GM12874 (cell line): ENCODE measurements at regions not wholly inside any gene's neighbourhood (a gene's known extent, or its start where the extent isn't known, plus 50 kb on each side); places are given as distances from the start of the nearest gene placed in this dataset.

ENCODE experiments used
- TF ChIP-seq, protein P1 (sequence below): IDR thresholded peaks from 2 replicates; pipeline ENCODE4 v1.5.1; 2011; ENCODE audit warnings: low read depth, mild to moderate bottlenecking, control low read depth, low read length, moderate library complexity; ENCODE audit not compliant: insufficient read depth

- TF ChIP-seq, protein P1, sequence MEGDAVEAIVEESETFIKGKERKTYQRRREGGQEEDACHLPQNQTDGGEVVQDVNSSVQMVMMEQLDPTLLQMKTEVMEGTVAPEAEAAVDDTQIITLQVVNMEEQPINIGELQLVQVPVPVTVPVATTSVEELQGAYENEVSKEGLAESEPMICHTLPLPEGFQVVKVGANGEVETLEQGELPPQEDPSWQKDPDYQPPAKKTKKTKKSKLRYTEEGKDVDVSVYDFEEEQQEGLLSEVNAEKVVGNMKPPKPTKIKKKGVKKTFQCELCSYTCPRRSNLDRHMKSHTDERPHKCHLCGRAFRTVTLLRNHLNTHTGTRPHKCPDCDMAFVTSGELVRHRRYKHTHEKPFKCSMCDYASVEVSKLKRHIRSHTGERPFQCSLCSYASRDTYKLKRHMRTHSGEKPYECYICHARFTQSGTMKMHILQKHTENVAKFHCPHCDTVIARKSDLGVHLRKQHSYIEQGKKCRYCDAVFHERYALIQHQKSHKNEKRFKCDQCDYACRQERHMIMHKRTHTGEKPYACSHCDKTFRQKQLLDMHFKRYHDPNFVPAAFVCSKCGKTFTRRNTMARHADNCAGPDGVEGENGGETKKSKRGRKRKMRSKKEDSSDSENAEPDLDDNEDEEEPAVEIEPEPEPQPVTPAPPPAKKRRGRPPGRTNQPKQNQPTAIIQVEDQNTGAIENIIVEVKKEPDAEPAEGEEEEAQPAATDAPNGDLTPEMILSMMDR, result no peak
These were observed 710.8 kb downstream of the PLOD2 start for GRCh38 chr3:145450018-145450682.

DNA sequence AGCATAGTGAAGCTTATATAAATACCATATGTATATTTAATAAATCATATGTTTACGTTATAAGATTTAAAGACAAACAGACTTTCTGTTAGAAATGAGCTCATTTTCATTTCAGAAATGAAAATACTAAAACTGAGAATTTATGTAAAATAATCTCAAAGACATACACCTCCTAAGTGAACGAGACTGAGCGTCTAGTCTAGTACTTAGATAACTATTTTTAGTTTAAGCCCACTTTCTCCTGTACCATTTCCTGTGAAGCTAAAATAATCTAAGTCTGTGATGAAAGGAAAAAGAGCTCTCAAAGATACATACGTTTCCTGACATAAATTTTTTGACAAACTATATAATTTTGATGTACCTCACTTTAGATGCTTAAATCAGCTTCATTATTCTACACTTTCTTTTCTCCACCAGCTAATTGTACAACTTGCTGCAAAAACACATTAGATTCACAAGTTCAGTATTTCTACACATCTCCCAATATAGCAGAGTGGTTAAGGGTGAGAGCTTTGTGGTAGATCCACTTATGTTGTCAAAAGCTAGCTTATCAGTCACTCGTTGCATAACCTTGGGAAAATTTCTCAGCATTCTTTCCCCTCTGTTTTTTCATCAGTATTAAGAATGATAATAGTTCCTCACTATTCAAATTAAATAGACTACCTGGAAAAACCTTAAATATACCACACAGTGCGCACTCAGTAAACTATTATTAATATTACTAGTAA lies 703.0 kb downstream of the PLOD2 start:
- TF ChIP-seq, protein P1, result no peak

DNA sequence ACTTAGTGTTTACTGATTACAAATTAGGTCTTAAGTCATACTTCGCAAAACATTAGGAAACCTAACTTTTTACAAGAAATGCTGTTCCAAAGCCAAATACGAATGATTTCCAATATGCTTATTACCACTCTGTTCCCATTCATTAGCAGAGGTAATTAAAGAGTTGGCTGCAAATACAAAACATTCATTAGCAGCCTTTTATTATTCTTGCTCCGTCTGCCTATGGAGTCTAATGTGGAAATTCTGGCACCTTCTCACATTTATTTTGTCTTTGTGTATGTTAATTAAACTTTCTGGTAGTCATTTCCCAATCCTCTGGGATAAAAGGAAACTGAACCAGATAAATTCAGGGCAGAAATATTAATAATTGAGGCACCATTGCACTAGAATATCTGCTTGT lies 689.0 kb downstream of the PLOD2 start:
- TF ChIP-seq, protein P1, result no peak

DNA sequence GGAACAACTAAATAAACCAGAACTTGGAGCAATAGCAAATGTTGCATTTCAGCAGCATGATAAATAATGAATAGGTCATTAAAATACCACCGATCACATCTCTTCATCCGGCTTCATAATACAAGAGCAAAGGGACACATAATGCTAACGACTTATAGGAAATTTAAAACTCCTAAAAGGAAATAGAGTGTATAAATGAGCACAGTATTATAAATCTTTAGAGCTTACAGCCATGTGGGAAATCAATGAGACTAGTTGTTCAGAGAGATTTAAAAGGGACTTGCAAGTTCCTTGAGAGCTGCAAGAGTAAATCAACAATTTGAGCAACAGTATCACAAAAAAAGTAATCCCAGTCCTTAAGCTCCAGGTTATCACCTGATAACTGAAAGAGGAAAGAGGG lies 677.0 kb downstream of the PLOD2 start:
- TF ChIP-seq, protein P1, result no peak

DNA sequence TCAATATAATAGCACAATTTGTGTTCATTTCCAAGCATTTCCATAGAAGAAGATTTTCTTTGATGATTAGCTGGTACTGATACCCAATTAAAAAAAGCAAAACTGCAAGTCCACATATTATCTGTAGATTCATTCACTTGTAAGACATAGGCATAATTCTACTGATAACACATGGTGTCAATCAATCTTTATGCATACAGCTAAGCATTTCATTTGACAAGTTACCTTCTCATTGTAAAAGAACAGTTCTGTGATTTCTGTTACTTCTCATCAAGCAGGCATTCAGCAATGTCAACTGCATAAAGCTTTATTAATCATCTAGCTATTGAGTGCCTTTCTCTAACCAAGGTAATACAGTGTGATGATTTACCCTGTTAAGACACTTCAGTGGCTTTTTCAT lies 672.0 kb downstream of the PLOD2 start:
- TF ChIP-seq, protein P1, result no peak

- TF ChIP-seq, protein P1, result no peak
These were observed 670.6 kb downstream of the PLOD2 start for GRCh38 chr3:145490088-145491048.

DNA sequence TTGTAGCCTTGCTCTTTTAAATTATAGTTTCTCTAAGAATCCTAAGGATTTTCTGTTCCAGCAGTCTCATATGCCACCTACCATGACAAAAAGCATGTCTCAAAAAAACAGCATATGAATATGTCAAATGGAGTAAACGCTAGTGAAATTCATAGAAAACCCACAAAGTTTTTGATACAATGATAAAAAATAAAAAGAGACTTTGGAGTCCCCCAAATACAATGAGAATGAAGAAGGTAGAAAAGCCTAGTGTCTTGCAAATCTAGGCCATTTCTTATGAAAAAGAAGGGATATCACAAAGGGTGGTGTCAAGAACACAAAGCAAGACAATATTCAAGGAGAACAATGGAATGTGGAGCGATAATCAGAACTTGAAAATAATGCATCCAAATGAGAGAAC lies 668.5 kb downstream of the PLOD2 start:
- TF ChIP-seq, protein P1, result no peak
